OCI-LY1 (cell line): ENCODE measurements at regions not wholly inside any gene's neighbourhood (a gene's known extent, or its start where the extent isn't known, plus 50 kb on each side); places are given as distances from the start of the nearest gene placed in this dataset.
A peak's percentile ranks its signal among the peaks of the same experiment; 100 is the strongest.

ENCODE experiments used
- H2AFZ ChIP-seq: fragments of 200-600 bp; sonication (generic), shearing (Covaris generic); 2 replicates; pipeline ENCODE4 v1.6.0; 2014; ENCODE audit warnings: antibody characterized with exemption, mild to moderate bottlenecking, low read length
- H3F3A ChIP-seq: fragments of 200-600 bp; sonication (generic), shearing (Covaris generic); 2 replicates; pipeline ENCODE4 v1.6.0; 2014; ENCODE audit warnings: mild to moderate bottlenecking, antibody characterized with exemption, low read length, moderate library complexity; ENCODE audit not compliant: insufficient read depth
- H3K27ac ChIP-seq: fragments of 200-600 bp; sonication (generic); 2 replicates; pipeline ENCODE4 v1.5.1; 2014; ENCODE audit warnings: low read length, mixed run types, mild to moderate bottlenecking, low read depth; ENCODE audit not compliant: poor library complexity, severe bottlenecking
- H3K27me3 ChIP-seq: fragments of 200-600 bp; sonication (generic); 2 replicates; pipeline ENCODE4 v1.6.0; 2014; ENCODE audit warnings: antibody characterized with exemption, mild to moderate bottlenecking, low read length, moderate library complexity; ENCODE audit not compliant: insufficient read depth
- H3K36me3 ChIP-seq: fragments of 200-600 bp; sonication (generic); 2 replicates; pipeline ENCODE4 v1.6.1; 2014; ENCODE audit warnings: mild to moderate bottlenecking, antibody characterized with exemption, low read length, moderate library complexity, mixed read lengths; ENCODE audit not compliant: insufficient read depth
- H3K4me1 ChIP-seq: fragments of 200-600 bp; sonication (generic); 2 replicates; pipeline ENCODE4 v1.5.1; 2014; ENCODE audit warnings: mild to moderate bottlenecking, low read length, moderate library complexity; ENCODE audit not compliant: insufficient read depth, severe bottlenecking
- H3K4me2 ChIP-seq: fragments of 200-600 bp; sonication (generic), shearing (Covaris generic); 2 replicates; pipeline ENCODE4 v1.6.1; 2014; ENCODE audit warnings: low read length
- H3K4me3 ChIP-seq: fragments of 200-600 bp; sonication (generic); 2 replicates; pipeline ENCODE4 v1.5.1; 2014; ENCODE audit warnings: low read length, low read depth, mild to moderate bottlenecking, mixed read lengths; ENCODE audit not compliant: poor library complexity, severe bottlenecking
- H3K79me2 ChIP-seq: fragments of 200-600 bp; shearing (Covaris generic); 2 replicates; pipeline ENCODE4 v1.6.1; 2016; ENCODE audit warnings: mixed run types, low read length, mixed read lengths; ENCODE audit not compliant: insufficient read depth
- H3K9ac ChIP-seq: fragments of 200-600 bp; sonication (generic), shearing (Covaris generic); 2 replicates; pipeline ENCODE4 v1.6.1; 2014; ENCODE audit warnings: mild to moderate bottlenecking, low read length, mixed read lengths
- H3K9me2 ChIP-seq: fragments of 200-600 bp; sonication (generic), shearing (Covaris generic); 2 replicates; pipeline ENCODE4 v1.6.1; 2014; ENCODE audit warnings: low read depth, mild to moderate bottlenecking, low read length, mixed read lengths
- H3K9me3 ChIP-seq: fragments of 200-600 bp; shearing (Covaris generic); 2 replicates; pipeline ENCODE4 v1.6.1; 2014; ENCODE audit warnings: low read length, mixed read lengths
- H4K20me1 ChIP-seq: fragments of 200-600 bp; sonication (generic), shearing (Covaris generic); 2 replicates; pipeline ENCODE4 v1.6.0; 2016; ENCODE audit warnings: mild to moderate bottlenecking, low read length; ENCODE audit not compliant: insufficient read depth
- EZH2 ChIP-seq: fragments of 200-600 bp; sonication (generic), shearing (Covaris generic); IDR thresholded peaks from 2 replicates; pipeline ENCODE4 v1.8.0; 2017; ENCODE audit warnings: borderline replicate concordance, mixed run types, mild to moderate bottlenecking, antibody characterized with exemption, low read length, moderate library complexity, mixed read lengths
- TF ChIP-seq, protein P1 (sequence below): fragments of 200-600 bp; sonication (generic), shearing (Covaris generic); IDR thresholded peaks from 2 replicates; pipeline ENCODE4 v1.5.1; 2017; ENCODE audit warnings: mild to moderate bottlenecking, antibody characterized with exemption, low read length, moderate library complexity, mixed read lengths

DNA sequence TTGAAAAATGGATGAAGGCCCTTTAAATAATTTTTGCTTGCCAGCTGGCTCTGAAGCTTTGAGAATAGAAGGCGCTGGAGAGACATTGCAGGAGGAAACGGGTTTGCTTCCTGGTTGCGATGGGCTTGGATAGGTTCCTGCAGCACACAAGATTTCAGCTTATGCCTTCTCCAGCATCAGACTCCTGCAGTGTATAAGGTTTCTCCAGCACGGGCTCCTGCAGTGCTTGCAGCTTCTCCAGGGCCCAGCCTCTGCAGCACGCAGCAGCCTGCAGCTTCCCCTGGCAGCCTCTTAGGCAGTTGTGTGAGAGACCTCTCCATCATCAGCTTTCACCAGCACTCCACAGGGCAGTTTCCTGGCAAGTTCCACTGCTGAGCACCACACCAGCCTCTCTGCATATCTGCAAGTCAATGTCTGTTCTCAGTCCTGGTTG is 78.7 kb upstream of the ZDHHC17 start:
- Histone ChIP-seq H4K20me1 (no peaks in the 10 kb centered on the region), H3K9ac (no peak overlapping the region), H3K27ac (no peak overlapping the region), H3K4me1 (no peaks in the 10 kb centered on the region), H2AFZ (no peak overlapping the region), H3K79me2 (no peaks in the 10 kb centered on the region), H3K36me3 (no peaks in the 10 kb centered on the region), H3K9me3 (no peaks in the 10 kb centered on the region), H3K27me3 (no peaks in the 10 kb centered on the region), H3F3A (no peaks in the 10 kb centered on the region), H3K9me2 (no peaks in the 10 kb centered on the region), H3K4me2 (no peak overlapping the region), H3K4me3 (no peak overlapping the region)
- TF ChIP-seq, protein P1, sequence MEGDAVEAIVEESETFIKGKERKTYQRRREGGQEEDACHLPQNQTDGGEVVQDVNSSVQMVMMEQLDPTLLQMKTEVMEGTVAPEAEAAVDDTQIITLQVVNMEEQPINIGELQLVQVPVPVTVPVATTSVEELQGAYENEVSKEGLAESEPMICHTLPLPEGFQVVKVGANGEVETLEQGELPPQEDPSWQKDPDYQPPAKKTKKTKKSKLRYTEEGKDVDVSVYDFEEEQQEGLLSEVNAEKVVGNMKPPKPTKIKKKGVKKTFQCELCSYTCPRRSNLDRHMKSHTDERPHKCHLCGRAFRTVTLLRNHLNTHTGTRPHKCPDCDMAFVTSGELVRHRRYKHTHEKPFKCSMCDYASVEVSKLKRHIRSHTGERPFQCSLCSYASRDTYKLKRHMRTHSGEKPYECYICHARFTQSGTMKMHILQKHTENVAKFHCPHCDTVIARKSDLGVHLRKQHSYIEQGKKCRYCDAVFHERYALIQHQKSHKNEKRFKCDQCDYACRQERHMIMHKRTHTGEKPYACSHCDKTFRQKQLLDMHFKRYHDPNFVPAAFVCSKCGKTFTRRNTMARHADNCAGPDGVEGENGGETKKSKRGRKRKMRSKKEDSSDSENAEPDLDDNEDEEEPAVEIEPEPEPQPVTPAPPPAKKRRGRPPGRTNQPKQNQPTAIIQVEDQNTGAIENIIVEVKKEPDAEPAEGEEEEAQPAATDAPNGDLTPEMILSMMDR = no peak
- no peak for TF ChIP-seq EZH2

DNA sequence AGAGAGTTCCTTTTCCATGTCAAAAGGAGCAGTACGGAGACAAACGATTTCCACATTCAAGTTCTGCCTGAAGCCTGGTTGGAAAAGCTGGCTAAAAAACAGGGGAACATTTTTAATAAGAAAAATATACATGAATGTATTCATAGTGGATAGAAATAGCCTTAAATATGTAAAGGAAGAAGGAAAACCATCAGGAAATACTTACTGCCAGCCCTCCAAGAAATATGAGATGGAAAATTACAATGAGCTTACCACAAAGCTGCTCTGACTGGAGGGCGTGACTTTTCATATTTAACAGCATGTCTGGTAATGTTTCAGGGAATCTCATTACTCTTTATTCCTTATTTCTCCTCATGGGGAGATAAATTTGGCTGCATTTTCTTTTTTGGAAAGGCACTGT is 75.9 kb upstream of the ZDHHC17 start:
- Histone ChIP-seq H4K20me1 (no peaks in the 10 kb centered on the region), H3K4me3 (no peak overlapping the region), H3K27ac (no peak overlapping the region), H3K36me3 (no peaks in the 10 kb centered on the region), H3K9me3 (no peaks in the 10 kb centered on the region), H3K27me3 (no peaks in the 10 kb centered on the region), H3K4me1 (no peaks in the 10 kb centered on the region), H3K9ac (no peak overlapping the region), H3K79me2 (no peaks in the 10 kb centered on the region), H3K9me2 (no peaks in the 10 kb centered on the region), H3F3A (no peaks in the 10 kb centered on the region), H3K4me2 (no peak overlapping the region), H2AFZ (no peak overlapping the region)
- TF ChIP-seq, protein P1 = no peak
- TF ChIP-seq EZH2 = no peak

- H3K27me3 ChIP-seq = no peaks in the 10 kb centered on the region
- no peaks in the 10 kb centered on the region for H3K9me3 ChIP-seq
- no peak overlapping the region for H3K27ac ChIP-seq
- no peaks in the 10 kb centered on the region for H3F3A ChIP-seq
- no peak overlapping the region for H3K4me2 ChIP-seq
- no peak overlapping the region for H2AFZ ChIP-seq
- no peak overlapping the region for H3K4me3 ChIP-seq
- H3K4me1 ChIP-seq = no peaks in the 10 kb centered on the region
- no peak for TF ChIP-seq EZH2
- TF ChIP-seq, protein P1 = peak; percentile 53
- H4K20me1 ChIP-seq = no peaks in the 10 kb centered on the region
- H3K79me2 ChIP-seq = no peaks in the 10 kb centered on the region
- H3K36me3 ChIP-seq = no peaks in the 10 kb centered on the region
- H3K9ac ChIP-seq = no peak overlapping the region
- no peaks in the 10 kb centered on the region for H3K9me2 ChIP-seq
Measured at GRCh38 chr12:76688631-76689030, 75.3 kb upstream of the ZDHHC17 start.
